Right lobe of liver (tissue), 4 donors: ENCODE measurements at regions not wholly inside any gene's neighbourhood (a gene's known extent, or its start where the extent isn't known, plus 50 kb on each side); places are given as distances from the start of the nearest gene placed in this dataset.

Experiments
- POLR2A ChIP-seq: fragments of 450-650 bp; IDR thresholded peaks from one replicate; pipeline ENCODE4 v1.6.1; 2017; ENCODE audit warnings: antibody characterized with exemption, mild to moderate bottlenecking
- TF ChIP-seq, protein P1 (sequence below), 4 donors: fragments of 200-600 bp in 3 of 4; fragments of 450-650 bp in 1 of 4; IDR thresholded peaks; one replicate each; pipeline versions ENCODE4 v1.5.1 to v1.8.0; 2016 to 2022; ENCODE audit warnings: antibody characterized with exemption in 4 of 4, mild to moderate bottlenecking in 2 of 4
- donor health status: DM: no; HTN: no; CAD: no.
- donor health status: DM: no; HTN: no; CAD: no.
- donor health status: DM: no; HTN: yes; CAD: no.

- TF ChIP-seq, protein P1, sequence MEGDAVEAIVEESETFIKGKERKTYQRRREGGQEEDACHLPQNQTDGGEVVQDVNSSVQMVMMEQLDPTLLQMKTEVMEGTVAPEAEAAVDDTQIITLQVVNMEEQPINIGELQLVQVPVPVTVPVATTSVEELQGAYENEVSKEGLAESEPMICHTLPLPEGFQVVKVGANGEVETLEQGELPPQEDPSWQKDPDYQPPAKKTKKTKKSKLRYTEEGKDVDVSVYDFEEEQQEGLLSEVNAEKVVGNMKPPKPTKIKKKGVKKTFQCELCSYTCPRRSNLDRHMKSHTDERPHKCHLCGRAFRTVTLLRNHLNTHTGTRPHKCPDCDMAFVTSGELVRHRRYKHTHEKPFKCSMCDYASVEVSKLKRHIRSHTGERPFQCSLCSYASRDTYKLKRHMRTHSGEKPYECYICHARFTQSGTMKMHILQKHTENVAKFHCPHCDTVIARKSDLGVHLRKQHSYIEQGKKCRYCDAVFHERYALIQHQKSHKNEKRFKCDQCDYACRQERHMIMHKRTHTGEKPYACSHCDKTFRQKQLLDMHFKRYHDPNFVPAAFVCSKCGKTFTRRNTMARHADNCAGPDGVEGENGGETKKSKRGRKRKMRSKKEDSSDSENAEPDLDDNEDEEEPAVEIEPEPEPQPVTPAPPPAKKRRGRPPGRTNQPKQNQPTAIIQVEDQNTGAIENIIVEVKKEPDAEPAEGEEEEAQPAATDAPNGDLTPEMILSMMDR (IDR thresholded peaks at IDR 0.05): no peak
- TF ChIP-seq POLR2A: no peak
Measured at GRCh38 chr11:16511116-16512114, 155.1 kb upstream of the SOX6 start.
